H1 (cell line): ENCODE measurements at regions not wholly inside any gene's neighbourhood (a gene's known extent, or its start where the extent isn't known, plus 50 kb on each side); places are given as distances from the start of the nearest gene placed in this dataset.

Experiments
- ASH2L ChIP-seq: fragments of 200-600, 300-600 bp; sonication (generic); IDR thresholded peaks from one replicate; pipeline ENCODE4 v1.7.1; 2017; ENCODE audit warnings: low read length
- BRCA1 ChIP-seq: IDR thresholded peaks from 2 replicates; pipeline ENCODE4 v1.6.1; 2012; ENCODE audit warnings: low read depth, low read length, improper control_type of control experiment
- CHD1 ChIP-seq: IDR thresholded peaks from 2 replicates; pipeline ENCODE4 v1.6.1; 2012; ENCODE audit warnings: low read depth, low read length, improper control_type of control experiment
- E2F6 ChIP-seq: IDR thresholded peaks from 2 replicates; pipeline ENCODE4 v1.6.1; 2012; ENCODE audit warnings: inconsistent platforms
- JUND ChIP-seq: IDR thresholded peaks from 2 replicates; pipeline ENCODE4 v1.6.1; 2011; ENCODE audit warnings: mild to moderate bottlenecking, improper control_type of control experiment, low read length
- KDM1A ChIP-seq: fragments of 200-600, 300-600 bp; sonication (generic); IDR thresholded peaks from 2 replicates; pipeline ENCODE4 v1.7.1; 2016; ENCODE audit warnings: mild to moderate bottlenecking, low read length, borderline replicate concordance
- RXRA ChIP-seq: IDR thresholded peaks from 2 replicates; pipeline ENCODE4 v1.6.1; 2011; ENCODE audit warnings: low read depth, mild to moderate bottlenecking, low read length, moderate library complexity; ENCODE audit not compliant: insufficient read depth
- SP1 ChIP-seq: IDR thresholded peaks from 2 replicates; pipeline ENCODE4 v1.6.1; 2011; ENCODE audit warnings: low read depth, low read length
- SP4 ChIP-seq: IDR thresholded peaks from 2 replicates; pipeline ENCODE4 v1.6.1; 2012; ENCODE audit warnings: low read length, inconsistent platforms
- TEAD4 ChIP-seq: IDR thresholded peaks from 2 replicates; pipeline ENCODE4 v1.6.1; 2012; ENCODE audit warnings: low read depth, low read length, inconsistent platforms, mixed read lengths
- TF ChIP-seq, protein P1 (sequence below): fragments of 300-600 bp; sonication (generic); IDR thresholded peaks from 2 replicates; pipeline ENCODE4 v1.7.1; 2012; ENCODE audit warnings: low read length, moderate library complexity, mild to moderate bottlenecking, inconsistent platforms; ENCODE audit not compliant: insufficient replicate concordance

DNA sequence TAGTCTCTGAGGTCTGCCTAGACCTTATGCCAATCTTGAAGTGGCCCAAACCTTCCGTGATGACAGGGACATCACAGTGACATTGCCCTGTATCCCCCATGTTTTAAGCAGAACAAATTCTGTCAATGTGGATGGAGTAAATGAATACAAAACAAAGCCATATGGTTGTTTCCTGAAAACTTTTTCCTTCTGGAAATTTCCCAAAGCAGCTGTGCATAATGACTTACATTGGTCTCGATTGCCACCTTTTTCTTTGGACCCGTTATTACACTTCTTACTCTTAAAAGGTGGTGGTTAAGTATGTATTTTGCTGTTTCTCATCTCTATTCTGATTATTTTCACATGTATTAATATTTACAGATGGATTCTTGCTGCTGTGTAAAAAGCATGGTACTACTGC, 411.2 kb upstream of the KLF6 start (continued):
- TF ChIP-seq, protein P1, sequence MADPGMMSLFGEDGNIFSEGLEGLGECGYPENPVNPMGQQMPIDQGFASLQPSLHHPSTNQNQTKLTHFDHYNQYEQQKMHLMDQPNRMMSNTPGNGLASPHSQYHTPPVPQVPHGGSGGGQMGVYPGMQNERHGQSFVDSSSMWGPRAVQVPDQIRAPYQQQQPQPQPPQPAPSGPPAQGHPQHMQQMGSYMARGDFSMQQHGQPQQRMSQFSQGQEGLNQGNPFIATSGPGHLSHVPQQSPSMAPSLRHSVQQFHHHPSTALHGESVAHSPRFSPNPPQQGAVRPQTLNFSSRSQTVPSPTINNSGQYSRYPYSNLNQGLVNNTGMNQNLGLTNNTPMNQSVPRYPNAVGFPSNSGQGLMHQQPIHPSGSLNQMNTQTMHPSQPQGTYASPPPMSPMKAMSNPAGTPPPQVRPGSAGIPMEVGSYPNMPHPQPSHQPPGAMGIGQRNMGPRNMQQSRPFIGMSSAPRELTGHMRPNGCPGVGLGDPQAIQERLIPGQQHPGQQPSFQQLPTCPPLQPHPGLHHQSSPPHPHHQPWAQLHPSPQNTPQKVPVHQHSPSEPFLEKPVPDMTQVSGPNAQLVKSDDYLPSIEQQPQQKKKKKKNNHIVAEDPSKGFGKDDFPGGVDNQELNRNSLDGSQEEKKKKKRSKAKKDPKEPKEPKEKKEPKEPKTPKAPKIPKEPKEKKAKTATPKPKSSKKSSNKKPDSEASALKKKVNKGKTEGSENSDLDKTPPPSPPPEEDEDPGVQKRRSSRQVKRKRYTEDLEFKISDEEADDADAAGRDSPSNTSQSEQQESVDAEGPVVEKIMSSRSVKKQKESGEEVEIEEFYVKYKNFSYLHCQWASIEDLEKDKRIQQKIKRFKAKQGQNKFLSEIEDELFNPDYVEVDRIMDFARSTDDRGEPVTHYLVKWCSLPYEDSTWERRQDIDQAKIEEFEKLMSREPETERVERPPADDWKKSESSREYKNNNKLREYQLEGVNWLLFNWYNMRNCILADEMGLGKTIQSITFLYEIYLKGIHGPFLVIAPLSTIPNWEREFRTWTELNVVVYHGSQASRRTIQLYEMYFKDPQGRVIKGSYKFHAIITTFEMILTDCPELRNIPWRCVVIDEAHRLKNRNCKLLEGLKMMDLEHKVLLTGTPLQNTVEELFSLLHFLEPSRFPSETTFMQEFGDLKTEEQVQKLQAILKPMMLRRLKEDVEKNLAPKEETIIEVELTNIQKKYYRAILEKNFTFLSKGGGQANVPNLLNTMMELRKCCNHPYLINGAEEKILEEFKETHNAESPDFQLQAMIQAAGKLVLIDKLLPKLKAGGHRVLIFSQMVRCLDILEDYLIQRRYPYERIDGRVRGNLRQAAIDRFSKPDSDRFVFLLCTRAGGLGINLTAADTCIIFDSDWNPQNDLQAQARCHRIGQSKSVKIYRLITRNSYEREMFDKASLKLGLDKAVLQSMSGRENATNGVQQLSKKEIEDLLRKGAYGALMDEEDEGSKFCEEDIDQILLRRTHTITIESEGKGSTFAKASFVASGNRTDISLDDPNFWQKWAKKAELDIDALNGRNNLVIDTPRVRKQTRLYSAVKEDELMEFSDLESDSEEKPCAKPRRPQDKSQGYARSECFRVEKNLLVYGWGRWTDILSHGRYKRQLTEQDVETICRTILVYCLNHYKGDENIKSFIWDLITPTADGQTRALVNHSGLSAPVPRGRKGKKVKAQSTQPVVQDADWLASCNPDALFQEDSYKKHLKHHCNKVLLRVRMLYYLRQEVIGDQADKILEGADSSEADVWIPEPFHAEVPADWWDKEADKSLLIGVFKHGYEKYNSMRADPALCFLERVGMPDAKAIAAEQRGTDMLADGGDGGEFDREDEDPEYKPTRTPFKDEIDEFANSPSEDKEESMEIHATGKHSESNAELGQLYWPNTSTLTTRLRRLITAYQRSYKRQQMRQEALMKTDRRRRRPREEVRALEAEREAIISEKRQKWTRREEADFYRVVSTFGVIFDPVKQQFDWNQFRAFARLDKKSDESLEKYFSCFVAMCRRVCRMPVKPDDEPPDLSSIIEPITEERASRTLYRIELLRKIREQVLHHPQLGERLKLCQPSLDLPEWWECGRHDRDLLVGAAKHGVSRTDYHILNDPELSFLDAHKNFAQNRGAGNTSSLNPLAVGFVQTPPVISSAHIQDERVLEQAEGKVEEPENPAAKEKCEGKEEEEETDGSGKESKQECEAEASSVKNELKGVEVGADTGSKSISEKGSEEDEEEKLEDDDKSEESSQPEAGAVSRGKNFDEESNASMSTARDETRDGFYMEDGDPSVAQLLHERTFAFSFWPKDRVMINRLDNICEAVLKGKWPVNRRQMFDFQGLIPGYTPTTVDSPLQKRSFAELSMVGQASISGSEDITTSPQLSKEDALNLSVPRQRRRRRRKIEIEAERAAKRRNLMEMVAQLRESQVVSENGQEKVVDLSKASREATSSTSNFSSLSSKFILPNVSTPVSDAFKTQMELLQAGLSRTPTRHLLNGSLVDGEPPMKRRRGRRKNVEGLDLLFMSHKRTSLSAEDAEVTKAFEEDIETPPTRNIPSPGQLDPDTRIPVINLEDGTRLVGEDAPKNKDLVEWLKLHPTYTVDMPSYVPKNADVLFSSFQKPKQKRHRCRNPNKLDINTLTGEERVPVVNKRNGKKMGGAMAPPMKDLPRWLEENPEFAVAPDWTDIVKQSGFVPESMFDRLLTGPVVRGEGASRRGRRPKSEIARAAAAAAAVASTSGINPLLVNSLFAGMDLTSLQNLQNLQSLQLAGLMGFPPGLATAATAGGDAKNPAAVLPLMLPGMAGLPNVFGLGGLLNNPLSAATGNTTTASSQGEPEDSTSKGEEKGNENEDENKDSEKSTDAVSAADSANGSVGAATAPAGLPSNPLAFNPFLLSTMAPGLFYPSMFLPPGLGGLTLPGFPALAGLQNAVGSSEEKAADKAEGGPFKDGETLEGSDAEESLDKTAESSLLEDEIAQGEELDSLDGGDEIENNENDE: no peak
- no peak for TF ChIP-seq SP1
- TF ChIP-seq BRCA1: no peak
- no peak for TF ChIP-seq RXRA
- no peak for TF ChIP-seq KDM1A
- TF ChIP-seq TEAD4: no peak
- no peak for TF ChIP-seq CHD1
- TF ChIP-seq ASH2L: no peak
- TF ChIP-seq SP4: no peak
- no peak for TF ChIP-seq JUND
- TF ChIP-seq E2F6: no peak
